ENCODE measurements at regions not wholly inside any gene's neighbourhood (a gene's known extent, or its start where the extent isn't known, plus 50 kb on each side); places are given as distances from the start of the nearest gene placed in this dataset.
"Not testable (repeated sequence)": the region's sequence is repeated elsewhere in the genome, so short reads cannot be mapped to it uniquely, and the experiment has no call there.

- no peaks in the 10 kb centered on the region for H3K36me3 ChIP-seq (ENCODE audit: insufficient read depth, low read length)
- no peak for DNase-seq (ENCODE audit: low read depth, low spot score)
- H3K4me3 ChIP-seq: no peak overlapping the region
- H3K9me3 ChIP-seq (ENCODE audit: low read depth, low read length): no peaks in the 10 kb centered on the region
- no peak overlapping the region for H3K9ac ChIP-seq (ENCODE audit: insufficient read length)
- no peak overlapping the region for H3K27ac ChIP-seq
- no peak for TF ChIP-seq FOXP2 (optimal IDR thresholded peaks at IDR 0.05; ENCODE audit: control extremely low read depth, extremely low read length, insufficient read depth)
- no peak for TF ChIP-seq POLR2AphosphoS5 (IDR thresholded peaks at IDR 0.05; ENCODE audit: borderline replicate concordance, low read depth, low read length)
Measured at GRCh38 chr20:56733967-56734366, 104.9 kb downstream of the TFAP2C start.

GRCh38 chr20:56735084-56735642 lies 106.1 kb downstream of the TFAP2C start:
- H3K4me3 ChIP-seq: no peak overlapping the region

GRCh38 chr20:56736285-56736857 lies 107.3 kb downstream of the TFAP2C start:
- Histone ChIP-seq H3K9ac (ENCODE audit: insufficient read length) (no peak overlapping the region), H3K36me3 (ENCODE audit: insufficient read depth, low read length) (no peaks in the 10 kb centered on the region), H3K27ac (no peak overlapping the region), H3K4me3 (no peak overlapping the region), H3K9me3 (ENCODE audit: low read depth, low read length) (no peaks in the 10 kb centered on the region)
- TF ChIP-seq POLR2AphosphoS5 (IDR thresholded peaks at IDR 0.05; ENCODE audit: borderline replicate concordance, low read depth, low read length): no peak
- no peak for TF ChIP-seq EZH2 (IDR thresholded peaks at IDR 0.05)
- no peak for TF ChIP-seq FOXP2 (optimal IDR thresholded peaks at IDR 0.05; ENCODE audit: control extremely low read depth, extremely low read length, insufficient read depth)
- no peak for DNase-seq (ENCODE audit: low read depth, low spot score)

More at GRCh38 chr20:56735084-56735642, 106.1 kb downstream of the TFAP2C start:
- Histone ChIP-seq H3K9me3 (ENCODE audit: low read depth, low read length) (no peaks in the 10 kb centered on the region), H3K27ac (no peak overlapping the region), H3K36me3 (ENCODE audit: insufficient read depth, low read length) (no peaks in the 10 kb centered on the region), H3K9ac (ENCODE audit: insufficient read length) (no peak overlapping the region)
- TF ChIP-seq FOXP2 (optimal IDR thresholded peaks at IDR 0.05; ENCODE audit: control extremely low read depth, extremely low read length, insufficient read depth): no peak
- no peak for TF ChIP-seq EZH2 (IDR thresholded peaks at IDR 0.05)
- no peak for DNase-seq (ENCODE audit: low read depth, low spot score)

- not testable (repeated sequence) for H3K27ac ChIP-seq; H3K4me3 ChIP-seq; H3K9ac ChIP-seq (ENCODE audit: insufficient read length); H3K9me3 ChIP-seq (ENCODE audit: low read depth, low read length); H3K36me3 ChIP-seq (ENCODE audit: insufficient read depth, low read length); DNase-seq (ENCODE audit: low read depth, low spot score)
Measured at GRCh38 chr20:56744325-56744821, 115.3 kb downstream of the TFAP2C start.

- no peak for TF ChIP-seq FOXP2 (optimal IDR thresholded peaks at IDR 0.05; ENCODE audit: control extremely low read depth, extremely low read length, insufficient read depth)
- TF ChIP-seq POLR2AphosphoS5 (IDR thresholded peaks at IDR 0.05; ENCODE audit: borderline replicate concordance, low read depth, low read length): no peak
- TF ChIP-seq EZH2 (IDR thresholded peaks at IDR 0.05): no peak
- DNase-seq (ENCODE audit: low read depth, low spot score): no peak
- no peak overlapping the region for H3K27ac ChIP-seq
- no peak overlapping the region for H3K9ac ChIP-seq (ENCODE audit: insufficient read length)
- H3K4me3 ChIP-seq: no peak overlapping the region
- H3K36me3 ChIP-seq (ENCODE audit: insufficient read depth, low read length): no peaks in the 10 kb centered on the region
- H3K9me3 ChIP-seq (ENCODE audit: low read depth, low read length): no peaks in the 10 kb centered on the region
Measured at GRCh38 chr20:56748476-56749377, 119.6 kb downstream of the TFAP2C start.

- Histone ChIP-seq H3K36me3 (ENCODE audit: insufficient read depth, low read length) (no peaks in the 10 kb centered on the region), H3K9ac (ENCODE audit: insufficient read length) (no peak overlapping the region), H3K9me3 (ENCODE audit: low read depth, low read length) (no peaks in the 10 kb centered on the region), H3K4me3 (no peak overlapping the region), H3K27ac (no peak overlapping the region)
- TF ChIP-seq FOXP2 (optimal IDR thresholded peaks at IDR 0.05; ENCODE audit: control extremely low read depth, extremely low read length, insufficient read depth): no peak
- no peak for TF ChIP-seq POLR2AphosphoS5 (IDR thresholded peaks at IDR 0.05; ENCODE audit: borderline replicate concordance, low read depth, low read length)
- TF ChIP-seq EZH2 (IDR thresholded peaks at IDR 0.05): no peak
- no peak for DNase-seq (ENCODE audit: low read depth, low spot score)
Measured at GRCh38 chr20:56750430-56750829, 121.3 kb downstream of the TFAP2C start.

GRCh38 chr20:56752274-56752673 lies 123.2 kb downstream of the TFAP2C start:
- TF ChIP-seq POLR2AphosphoS5 (IDR thresholded peaks at IDR 0.05; ENCODE audit: borderline replicate concordance, low read depth, low read length) (no peak), EZH2 (IDR thresholded peaks at IDR 0.05) (no peak), FOXP2 (optimal IDR thresholded peaks at IDR 0.05; ENCODE audit: control extremely low read depth, extremely low read length, insufficient read depth) (no peak)
- Histone ChIP-seq H3K9me3 (ENCODE audit: low read depth, low read length) (no peaks in the 10 kb centered on the region), H3K9ac (ENCODE audit: insufficient read length) (no peak overlapping the region), H3K36me3 (ENCODE audit: insufficient read depth, low read length) (no peaks in the 10 kb centered on the region), H3K27ac (no peak overlapping the region), H3K4me3 (no peak overlapping the region)
- no peak for DNase-seq (ENCODE audit: low read depth, low spot score)

GRCh38 chr20:56755201-56755600 lies 126.1 kb downstream of the TFAP2C start:
- Histone ChIP-seq H3K27ac (no peak overlapping the region), H3K4me3 (no peak overlapping the region), H3K9ac (ENCODE audit: insufficient read length) (no peak overlapping the region), H3K9me3 (ENCODE audit: low read depth, low read length) (no peaks in the 10 kb centered on the region), H3K36me3 (ENCODE audit: insufficient read depth, low read length) (no peaks in the 10 kb centered on the region)
- TF ChIP-seq EZH2 (IDR thresholded peaks at IDR 0.05) (no peak), FOXP2 (optimal IDR thresholded peaks at IDR 0.05; ENCODE audit: control extremely low read depth, extremely low read length, insufficient read depth) (no peak), POLR2AphosphoS5 (IDR thresholded peaks at IDR 0.05; ENCODE audit: borderline replicate concordance, low read depth, low read length) (no peak)
- DNase-seq (ENCODE audit: low read depth, low spot score): no peak

- H3K36me3 ChIP-seq (ENCODE audit: insufficient read depth, low read length); H3K27ac ChIP-seq; H3K9ac ChIP-seq (ENCODE audit: insufficient read length); H3K9me3 ChIP-seq (ENCODE audit: low read depth, low read length); DNase-seq (ENCODE audit: low read depth, low spot score); H3K4me3 ChIP-seq: not testable (repeated sequence)
Measured at GRCh38 chr20:56756658-56757057, 127.6 kb downstream of the TFAP2C start.
